NCI-H446 treated with DMSO at 0.1 percent for 48 hours (cell line): ENCODE measurements at regions not wholly inside any gene's neighbourhood (a gene's known extent, or its start where the extent isn't known, plus 50 kb on each side); places are given as distances from the start of the nearest gene placed in this dataset.
A peak's percentile ranks its signal among the peaks of the same experiment; 100 is the strongest.

ENCODE experiments used
- DNase-seq: peaks from one replicate; lab custom pipeline; 2025; lab: John Stamatoyannopoulos, UW

DNA sequence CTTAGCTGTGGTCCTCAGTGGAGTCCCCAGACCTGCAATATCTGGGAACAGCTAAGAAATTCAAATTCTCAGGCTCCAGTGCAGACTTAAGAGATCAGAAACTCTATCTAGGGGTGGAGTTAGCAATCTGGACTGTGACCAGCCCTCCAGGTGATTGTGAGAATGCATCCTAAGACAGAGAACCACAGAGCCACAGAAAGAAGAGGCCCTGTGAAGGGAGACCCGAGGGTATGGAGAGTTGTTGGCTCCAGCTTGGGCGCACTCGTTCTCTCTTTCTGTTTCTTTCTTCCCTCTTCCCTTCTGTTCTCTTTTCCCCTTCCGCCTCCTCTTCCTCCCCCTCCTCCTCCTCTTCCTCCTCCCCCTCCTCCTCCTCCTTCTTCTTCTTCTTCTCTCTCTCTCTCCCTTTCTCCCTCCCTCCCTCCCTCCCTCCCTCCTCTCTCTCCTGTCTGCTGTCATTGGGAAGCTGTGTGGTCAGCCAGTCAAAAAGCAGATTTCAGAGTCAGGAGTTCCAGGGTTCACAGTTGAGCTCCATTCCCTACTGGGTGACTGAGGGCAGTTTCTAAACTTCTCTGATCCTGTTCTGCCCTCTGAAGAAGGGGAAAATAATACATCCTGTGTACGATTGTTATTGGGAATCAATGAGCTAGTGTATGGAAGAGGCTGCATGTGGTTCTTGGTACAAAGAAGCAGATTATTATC, 62.1 kb upstream of the STEAP1B start:
- DNase-seq = no peak

DNA sequence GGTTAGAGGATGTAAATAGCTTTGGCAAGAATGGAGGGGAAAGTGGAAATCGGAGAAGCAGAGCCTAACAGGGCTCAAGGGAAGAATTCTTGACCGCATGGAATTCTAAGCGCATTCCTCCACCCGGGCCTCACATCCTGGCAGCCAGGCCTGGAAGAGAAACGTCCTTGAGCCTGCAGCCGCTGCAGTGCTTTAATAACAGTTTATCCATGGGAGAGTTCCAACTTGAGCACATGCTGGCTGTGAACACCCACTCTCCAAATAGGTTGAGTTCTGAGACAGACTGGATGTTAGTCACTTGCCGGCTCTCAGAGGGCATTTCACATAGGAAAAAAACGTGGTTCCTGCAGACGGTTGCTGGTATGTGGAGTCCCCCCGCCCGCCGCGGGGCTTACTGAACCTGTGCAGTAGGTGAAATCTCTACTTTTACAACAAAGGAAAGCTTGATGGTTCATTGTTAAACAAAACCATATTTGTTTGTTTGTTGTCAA, 61.4 kb upstream of the STEAP1B start:
- no peak for DNase-seq

DNA sequence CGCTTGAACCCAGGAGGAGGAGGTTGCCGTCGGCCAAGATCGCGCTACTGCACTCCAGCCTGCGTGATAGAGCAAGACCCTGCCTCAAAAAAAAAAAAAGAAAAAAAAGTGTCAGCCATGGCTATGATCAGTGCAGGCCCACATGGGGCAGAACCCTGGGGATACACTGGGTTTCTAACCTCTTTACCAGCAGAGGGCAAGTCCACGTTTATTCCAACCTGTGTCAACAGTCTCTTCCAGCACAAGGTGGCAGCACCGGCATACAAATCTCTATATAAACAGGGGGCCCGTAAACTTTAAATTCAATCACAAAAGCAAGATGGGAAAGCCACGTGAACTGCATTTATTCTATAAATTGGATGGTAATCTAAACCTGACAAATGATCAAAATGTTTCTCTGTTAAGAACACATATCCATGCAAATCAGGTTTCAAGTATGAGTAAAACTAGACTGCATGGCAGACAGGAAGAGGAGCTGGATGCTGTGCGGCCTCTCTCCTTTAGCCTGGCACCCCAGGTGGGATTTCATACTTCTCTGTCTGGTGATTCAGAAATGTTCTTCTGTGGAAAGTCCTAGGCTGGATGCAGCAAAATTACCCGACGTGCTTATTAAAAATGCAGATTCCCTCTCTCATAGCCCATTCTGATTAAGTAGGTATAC, 60.0 kb upstream of the STEAP1B start:
- DNase-seq = peak; percentile 52

- no peak for DNase-seq
Measured at GRCh38 chr7:22557167-22557566, 57.2 kb upstream of the STEAP1B start.

DNA sequence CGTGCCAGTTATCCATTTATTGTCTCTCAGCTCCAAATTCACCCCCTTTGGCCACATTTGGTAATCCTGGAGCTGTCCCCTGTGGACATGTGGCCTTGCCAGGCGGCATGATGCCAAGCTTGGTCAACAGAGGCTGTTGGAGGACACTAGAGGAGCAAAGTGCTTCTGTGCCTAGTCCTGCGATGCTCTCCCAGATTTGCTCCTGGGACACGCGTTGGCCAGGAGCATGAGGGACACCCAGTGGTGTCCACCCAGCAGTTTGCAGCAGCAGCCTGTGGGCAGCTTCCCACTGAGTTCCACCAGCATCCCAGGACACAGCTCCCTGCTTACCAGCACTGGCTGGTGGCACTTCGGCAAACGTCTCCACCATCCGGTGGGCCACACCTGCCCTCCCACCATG, 55.5 kb upstream of the STEAP1B start:
- no peak for DNase-seq

DNA sequence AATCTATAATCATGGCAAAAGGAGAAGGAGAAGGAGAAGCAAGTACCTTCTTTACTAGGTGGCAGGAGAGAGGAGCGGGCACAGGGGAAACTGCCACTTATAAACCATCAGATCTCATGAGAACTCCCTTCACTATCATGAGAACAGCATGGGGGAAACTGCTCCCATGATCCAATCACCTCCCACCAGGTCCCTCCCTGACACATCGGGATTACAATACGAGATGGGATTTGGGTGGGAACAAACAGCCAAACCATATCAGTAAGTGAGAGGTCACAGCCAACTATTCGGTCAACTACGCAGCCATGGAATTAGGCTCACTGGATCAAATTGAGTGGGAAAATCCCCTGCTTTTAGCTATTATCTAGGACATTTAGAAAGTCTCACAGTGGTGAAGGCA, 54.2 kb upstream of the STEAP1B start:
- DNase-seq = no peak

DNA sequence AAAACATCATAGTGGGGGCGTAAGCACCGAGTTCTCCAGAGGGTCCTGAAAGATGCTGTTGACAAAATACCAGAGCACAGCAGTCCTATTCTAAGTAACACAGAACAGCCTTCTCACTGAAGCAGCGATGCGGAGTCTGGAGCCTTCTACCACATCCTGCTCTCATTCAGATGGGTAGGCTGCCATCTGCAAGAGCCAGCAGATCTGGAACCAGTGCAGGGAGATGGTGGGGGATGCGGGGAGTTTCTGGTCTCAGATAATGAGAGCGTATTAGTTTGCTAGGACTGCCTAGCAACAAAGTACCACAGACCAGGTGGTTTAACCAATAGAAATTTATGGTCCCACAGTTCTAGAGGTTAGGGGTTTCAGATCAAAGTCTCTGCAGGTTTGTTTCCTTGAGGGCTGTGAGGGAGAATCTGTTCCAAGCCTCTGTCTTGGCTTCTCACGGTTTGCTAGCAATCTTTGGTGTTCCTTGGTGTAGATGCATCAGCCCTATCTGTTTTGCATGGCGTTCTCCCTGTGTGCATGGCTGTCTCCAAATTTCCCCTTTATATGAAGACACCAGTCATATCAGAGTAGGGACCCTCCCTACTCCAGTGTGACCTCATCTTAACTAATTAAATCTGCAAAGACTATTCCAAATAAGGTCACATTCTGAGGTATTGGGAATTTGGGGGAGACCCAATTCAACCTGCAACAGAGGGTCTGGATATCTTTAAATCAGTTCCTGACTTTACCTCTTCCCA, 52.0 kb upstream of the STEAP1B start:
- no peak for DNase-seq

DNA sequence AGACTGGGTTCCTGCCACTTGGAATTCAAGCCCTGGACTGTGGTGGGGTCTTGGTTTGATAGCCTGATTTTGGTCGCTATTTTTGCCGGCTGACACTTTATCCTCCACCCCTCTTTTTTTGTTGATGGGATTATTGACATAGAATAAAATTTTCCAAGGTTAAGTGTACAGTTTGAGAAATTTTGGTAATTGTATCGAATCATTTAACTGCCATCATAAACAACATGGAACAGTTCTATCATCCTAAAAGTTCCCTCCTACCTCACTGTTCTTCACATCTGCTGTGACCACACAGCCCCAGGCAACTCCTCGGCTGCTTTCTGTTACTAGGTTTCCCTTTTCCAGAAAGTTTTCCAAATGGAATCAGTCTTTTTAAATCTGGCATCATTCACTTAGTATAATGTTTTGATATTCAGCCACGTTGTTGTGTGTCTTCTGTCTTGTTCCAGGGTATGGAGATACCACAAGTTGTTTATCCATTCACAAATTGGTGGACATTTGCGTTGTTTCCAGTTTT, 50.6 kb upstream of the STEAP1B start:
- DNase-seq = no peak

DNA sequence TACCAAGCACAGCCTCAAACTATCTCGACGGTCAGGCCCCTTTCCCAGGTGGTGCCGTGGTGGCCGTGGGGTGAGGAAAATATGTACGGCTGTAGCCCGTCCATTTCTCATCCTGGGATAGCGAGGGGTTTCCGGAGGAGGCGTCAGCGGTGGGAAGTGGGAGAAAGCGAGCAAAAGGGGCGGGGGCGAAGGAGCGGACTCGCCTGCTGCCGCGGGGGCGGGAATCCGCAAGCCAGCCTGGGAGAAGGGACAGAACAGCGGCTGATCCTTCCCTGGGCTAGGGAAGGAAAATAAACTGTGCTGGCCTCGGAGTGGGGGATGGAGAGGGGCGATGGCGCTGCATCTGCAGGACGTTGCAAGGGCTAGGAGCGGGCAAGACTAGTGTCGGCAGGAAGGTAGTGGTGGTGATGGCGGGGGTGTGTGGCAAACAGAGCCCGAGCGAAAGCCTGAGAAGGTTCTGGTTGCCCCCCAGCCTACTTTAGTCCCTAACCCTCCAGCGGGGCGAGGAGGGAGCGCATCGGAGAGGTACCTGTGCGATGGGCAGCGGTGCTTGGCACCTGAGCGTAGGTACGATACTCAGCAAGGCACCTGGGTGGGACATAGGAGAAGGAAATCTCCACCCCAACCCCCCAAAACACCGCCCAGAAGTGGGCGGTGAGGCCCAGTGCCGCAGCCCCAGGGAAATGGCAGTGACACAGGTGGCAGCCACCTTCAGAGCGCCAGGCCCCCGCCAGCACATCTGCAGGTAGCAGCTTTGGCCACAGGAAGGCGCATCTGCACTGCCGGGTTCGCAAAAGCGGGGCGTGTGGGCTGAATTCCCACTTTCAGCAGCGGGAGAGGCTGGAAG, 49.9 kb upstream of the STEAP1B start:
- no peak for DNase-seq
